ENCODE measurements at regions not wholly inside any gene's neighbourhood (a gene's known extent, or its start where the extent isn't known, plus 50 kb on each side); places are given as distances from the start of the nearest gene placed in this dataset.

DNA sequence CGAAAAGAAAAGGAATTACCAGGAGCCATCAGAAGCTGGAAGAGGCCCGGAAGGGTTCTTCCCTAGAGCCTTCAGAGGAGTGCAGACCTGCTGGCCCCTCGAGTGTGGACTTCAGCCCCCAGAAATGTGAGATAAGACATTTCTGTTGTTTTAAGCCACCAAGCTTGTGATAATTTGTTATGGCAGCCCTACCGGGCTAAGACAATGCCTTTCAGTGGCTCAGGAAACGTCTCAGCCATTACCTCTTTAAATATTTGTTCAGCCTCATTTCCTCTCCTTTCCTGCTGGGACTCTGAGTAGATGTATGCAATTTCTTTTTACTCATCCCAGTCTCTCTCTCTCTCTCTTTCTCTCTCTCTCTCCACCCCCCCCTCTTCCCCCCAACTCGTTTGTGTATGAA, 174.7 kb upstream of the GRB10 start:
- 0 out of 2 replicates have a peak, but pooled peaks cover 2% of the 10 kb centered on the region for H3K27me3 ChIP-seq (ENCODE audit: control insufficient read depth, insufficient read depth, low read length)
- DNase-seq (ENCODE audit: low read depth, low spot score) (no peak), ATAC-seq (no peak)
- ChIA-PET CTCF (no interaction called here), POLR2A (no interaction called here)
- in situ Hi-C loops (cut with HindIII; ENCODE audit: low pct_unique_long_range_greater_than_20kb, low sequenced_read_pairs) (no loop called here), intact Hi-C loops (cut with micrococcal nuclease; ENCODE audit: unreplicated experiment) (no loop called here)
- no peak for TF ChIP-seq TCF7L2 (IDR thresholded peaks at IDR 0.05; ENCODE audit: low read depth, low read length)
- no peaks in the 10 kb centered on the region for H3K36me3 ChIP-seq (ENCODE audit: control insufficient read depth, insufficient read depth, low read length)
- no peaks in the 10 kb centered on the region for H3K4me1 ChIP-seq (ENCODE audit: control insufficient read depth, insufficient read depth, low read length)
- no peaks in the 10 kb centered on the region for H3K9me3 ChIP-seq (ENCODE audit: control insufficient read depth, insufficient read depth, low read depth, low read length)
- no TSS peak for BruUV-seq (replicated peaks)
- no peak overlapping the region for H3K27ac ChIP-seq (ENCODE audit: low read length)
- no peak overlapping the region for H3K4me3 ChIP-seq (ENCODE audit: low read depth in 2 of 2, low read length in 2 of 2)

GRCh38 chr7:50956522-50957155, 173.9 kb upstream of the GRB10 start:
- TF ChIP-seq POLR2AphosphoS5 (IDR thresholded peaks at IDR 0.05; ENCODE audit: low read depth, low read length) (no peak), REST (IDR thresholded peaks at IDR 0.05; ENCODE audit: insufficient read depth in 1 of 2, low read depth in 2 of 2, low read length in 1 of 2) (no peak), SIN3A (IDR thresholded peaks at IDR 0.05; ENCODE audit: borderline replicate concordance, insufficient read depth, low read depth, low read length) (no peak), TCF7L2 (IDR thresholded peaks at IDR 0.05; ENCODE audit: low read depth, low read length) (no peak)
- TF ChIP-seq, protein P1, sequence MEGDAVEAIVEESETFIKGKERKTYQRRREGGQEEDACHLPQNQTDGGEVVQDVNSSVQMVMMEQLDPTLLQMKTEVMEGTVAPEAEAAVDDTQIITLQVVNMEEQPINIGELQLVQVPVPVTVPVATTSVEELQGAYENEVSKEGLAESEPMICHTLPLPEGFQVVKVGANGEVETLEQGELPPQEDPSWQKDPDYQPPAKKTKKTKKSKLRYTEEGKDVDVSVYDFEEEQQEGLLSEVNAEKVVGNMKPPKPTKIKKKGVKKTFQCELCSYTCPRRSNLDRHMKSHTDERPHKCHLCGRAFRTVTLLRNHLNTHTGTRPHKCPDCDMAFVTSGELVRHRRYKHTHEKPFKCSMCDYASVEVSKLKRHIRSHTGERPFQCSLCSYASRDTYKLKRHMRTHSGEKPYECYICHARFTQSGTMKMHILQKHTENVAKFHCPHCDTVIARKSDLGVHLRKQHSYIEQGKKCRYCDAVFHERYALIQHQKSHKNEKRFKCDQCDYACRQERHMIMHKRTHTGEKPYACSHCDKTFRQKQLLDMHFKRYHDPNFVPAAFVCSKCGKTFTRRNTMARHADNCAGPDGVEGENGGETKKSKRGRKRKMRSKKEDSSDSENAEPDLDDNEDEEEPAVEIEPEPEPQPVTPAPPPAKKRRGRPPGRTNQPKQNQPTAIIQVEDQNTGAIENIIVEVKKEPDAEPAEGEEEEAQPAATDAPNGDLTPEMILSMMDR (IDR thresholded peaks at IDR 0.05): no peak
- ChIA-PET POLR2A (no interaction called here), CTCF (no interaction called here)
- ATAC-seq (no peak), DNase-seq (ENCODE audit: low read depth, low spot score) (no peak)
- Histone ChIP-seq H3K27me3 (ENCODE audit: control insufficient read depth, insufficient read depth, low read length) (0 out of 2 replicates have a peak, but pooled peaks cover 2% of the 10 kb centered on the region), H3K9me3 (ENCODE audit: control insufficient read depth, insufficient read depth, low read depth, low read length) (no peaks in the 10 kb centered on the region), H3K4me3 (ENCODE audit: low read depth in 2 of 2, low read length in 2 of 2) (no peak overlapping the region), H3K4me1 (ENCODE audit: control insufficient read depth, insufficient read depth, low read length) (no peaks in the 10 kb centered on the region), H3K36me3 (ENCODE audit: control insufficient read depth, insufficient read depth, low read length) (no peaks in the 10 kb centered on the region), H3K27ac (ENCODE audit: low read length) (no peak overlapping the region)
- intact Hi-C loops (cut with micrococcal nuclease; ENCODE audit: unreplicated experiment): no loop called here
- no TSS peak for BruUV-seq (replicated peaks)
- in situ Hi-C loops (cut with HindIII; ENCODE audit: low pct_unique_long_range_greater_than_20kb, low sequenced_read_pairs): no loop called here

GRCh38 chr7:50954716-50955115, 172.0 kb upstream of the GRB10 start:
- in situ Hi-C loops (cut with HindIII; ENCODE audit: low pct_unique_long_range_greater_than_20kb, low sequenced_read_pairs) (no loop called here), intact Hi-C loops (cut with micrococcal nuclease; ENCODE audit: unreplicated experiment) (no loop called here)
- Histone ChIP-seq H3K27ac (ENCODE audit: low read length) (no peak overlapping the region), H3K27me3 (ENCODE audit: control insufficient read depth, insufficient read depth, low read length) (0 out of 2 replicates have a peak, but pooled peaks cover 2% of the 10 kb centered on the region), H3K9me3 (ENCODE audit: control insufficient read depth, insufficient read depth, low read depth, low read length) (no peaks in the 10 kb centered on the region), H3K36me3 (ENCODE audit: control insufficient read depth, insufficient read depth, low read length) (no peaks in the 10 kb centered on the region), H3K4me1 (ENCODE audit: control insufficient read depth, insufficient read depth, low read length) (no peaks in the 10 kb centered on the region), H3K4me3 (ENCODE audit: low read depth in 2 of 2, low read length in 2 of 2) (no peak overlapping the region)
- ChIA-PET CTCF (no interaction called here), POLR2A (no interaction called here)
- ATAC-seq (no peak), DNase-seq (ENCODE audit: low read depth, low spot score) (no peak)
- no TSS peak for BruUV-seq (replicated peaks)
- no peak for TF ChIP-seq POLR2AphosphoS5 (IDR thresholded peaks at IDR 0.05; ENCODE audit: low read depth, low read length)
- TF ChIP-seq REST (IDR thresholded peaks at IDR 0.05; ENCODE audit: insufficient read depth in 1 of 2, low read depth in 2 of 2, low read length in 1 of 2): no peak
- TF ChIP-seq, protein P1 (IDR thresholded peaks at IDR 0.05): no peak
- no peak for TF ChIP-seq TCF7L2 (IDR thresholded peaks at IDR 0.05; ENCODE audit: low read depth, low read length)
- no peak for TF ChIP-seq SIN3A (IDR thresholded peaks at IDR 0.05; ENCODE audit: borderline replicate concordance, insufficient read depth, low read depth, low read length)
